ENCODE measurements at regions not wholly inside any gene's neighbourhood (a gene's known extent, or its start where the extent isn't known, plus 50 kb on each side); places are given as distances from the start of the nearest gene placed in this dataset.

DNA sequence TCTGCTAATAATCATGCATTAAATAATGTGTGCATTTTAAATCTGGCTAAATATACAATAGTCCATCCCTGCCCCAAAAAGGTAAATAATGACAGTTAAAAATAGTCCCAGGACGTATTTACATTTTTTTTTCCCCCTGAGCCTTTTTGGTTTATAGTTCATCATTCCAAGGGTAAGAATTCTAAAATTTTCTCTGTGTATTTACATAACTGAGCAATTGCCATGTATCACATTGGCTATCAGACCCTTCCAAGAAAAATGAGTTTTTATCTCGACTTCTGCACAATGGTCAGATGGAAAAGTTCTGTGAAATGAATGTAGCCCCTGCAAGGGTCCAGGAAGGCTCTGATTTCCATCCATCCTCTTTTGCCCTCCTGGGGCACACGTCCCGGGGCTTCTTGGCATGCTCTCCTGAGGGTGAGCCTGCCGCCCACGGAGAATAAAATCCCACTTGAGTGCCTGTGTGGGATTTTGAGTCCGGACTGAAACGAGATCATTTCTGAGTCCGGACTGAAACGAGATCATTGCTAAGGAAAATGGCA, 94.1 kb upstream of the ANO1 start:
- Histone ChIP-seq H3K36me3 (no peaks in the 10 kb centered on the region), H3K27ac (no peak overlapping the region), H3K4me3 (no peak overlapping the region), H3K9me3 (no peaks in the 10 kb centered on the region), H3K4me1 (peaks cover 0 to 22% (median 0%) of the 10 kb centered on the region in 4 donors), H3K27me3 (peaks cover 0 to 22% of the 10 kb centered on the region in 2 donors)
- TF ChIP-seq, protein P1, sequence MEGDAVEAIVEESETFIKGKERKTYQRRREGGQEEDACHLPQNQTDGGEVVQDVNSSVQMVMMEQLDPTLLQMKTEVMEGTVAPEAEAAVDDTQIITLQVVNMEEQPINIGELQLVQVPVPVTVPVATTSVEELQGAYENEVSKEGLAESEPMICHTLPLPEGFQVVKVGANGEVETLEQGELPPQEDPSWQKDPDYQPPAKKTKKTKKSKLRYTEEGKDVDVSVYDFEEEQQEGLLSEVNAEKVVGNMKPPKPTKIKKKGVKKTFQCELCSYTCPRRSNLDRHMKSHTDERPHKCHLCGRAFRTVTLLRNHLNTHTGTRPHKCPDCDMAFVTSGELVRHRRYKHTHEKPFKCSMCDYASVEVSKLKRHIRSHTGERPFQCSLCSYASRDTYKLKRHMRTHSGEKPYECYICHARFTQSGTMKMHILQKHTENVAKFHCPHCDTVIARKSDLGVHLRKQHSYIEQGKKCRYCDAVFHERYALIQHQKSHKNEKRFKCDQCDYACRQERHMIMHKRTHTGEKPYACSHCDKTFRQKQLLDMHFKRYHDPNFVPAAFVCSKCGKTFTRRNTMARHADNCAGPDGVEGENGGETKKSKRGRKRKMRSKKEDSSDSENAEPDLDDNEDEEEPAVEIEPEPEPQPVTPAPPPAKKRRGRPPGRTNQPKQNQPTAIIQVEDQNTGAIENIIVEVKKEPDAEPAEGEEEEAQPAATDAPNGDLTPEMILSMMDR (IDR thresholded peaks at IDR 0.05): no peak
- TF ChIP-seq POLR2A (IDR thresholded peaks at IDR 0.05): no peak
- no peak for DNase-seq

GRCh38 chr11:69984457-69985261, 93.5 kb upstream of the ANO1 start:
- no peaks in the 10 kb centered on the region for H3K36me3 ChIP-seq
- H3K27ac ChIP-seq: no peak overlapping the region
- TF ChIP-seq, protein P1 (IDR thresholded peaks at IDR 0.05): no peak
- TF ChIP-seq POLR2A (IDR thresholded peaks at IDR 0.05): no peak
- peaks cover 0 to 22% (median 0%) of the 10 kb centered on the region in 4 donors for H3K4me1 ChIP-seq
- H3K9me3 ChIP-seq: no peaks in the 10 kb centered on the region
- peaks cover 0 to 22% of the 10 kb centered on the region in 2 donors for H3K27me3 ChIP-seq
- DNase-seq: peak in 1 of 3 donors; percentile 45
- peak overlapping the region in 1 of 4 donors; percentile 39 for H3K4me3 ChIP-seq

DNA sequence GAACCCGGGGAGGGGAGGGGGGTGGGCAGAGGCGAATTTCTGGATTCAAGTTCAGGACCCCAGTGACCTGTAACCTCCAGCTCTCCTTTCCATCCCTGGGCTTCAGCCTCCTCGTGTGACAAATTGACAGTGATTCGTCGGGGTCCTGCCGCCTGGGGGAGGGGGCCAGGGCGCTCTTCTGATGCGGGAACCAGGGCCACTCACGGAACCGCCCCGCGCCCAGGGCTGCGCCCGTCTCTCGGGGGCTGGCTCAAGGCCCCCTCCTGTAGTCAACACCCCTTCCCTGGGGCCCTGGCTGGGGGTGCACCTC, 92.8 kb upstream of the ANO1 start:
- peak overlapping the region in 2 of 4 donors; percentile 39 to 41 for H3K4me3 ChIP-seq
- H3K27ac ChIP-seq: no peak overlapping the region
- peaks cover 0 to 22% of the 10 kb centered on the region in 2 donors for H3K27me3 ChIP-seq
- no peaks in the 10 kb centered on the region for H3K9me3 ChIP-seq
- TF ChIP-seq, protein P1 (IDR thresholded peaks at IDR 0.05): no peak
- H3K36me3 ChIP-seq: no peaks in the 10 kb centered on the region
- H3K4me1 ChIP-seq: peaks cover 0 to 22% (median 0%) of the 10 kb centered on the region in 4 donors
- no peak for DNase-seq

DNA sequence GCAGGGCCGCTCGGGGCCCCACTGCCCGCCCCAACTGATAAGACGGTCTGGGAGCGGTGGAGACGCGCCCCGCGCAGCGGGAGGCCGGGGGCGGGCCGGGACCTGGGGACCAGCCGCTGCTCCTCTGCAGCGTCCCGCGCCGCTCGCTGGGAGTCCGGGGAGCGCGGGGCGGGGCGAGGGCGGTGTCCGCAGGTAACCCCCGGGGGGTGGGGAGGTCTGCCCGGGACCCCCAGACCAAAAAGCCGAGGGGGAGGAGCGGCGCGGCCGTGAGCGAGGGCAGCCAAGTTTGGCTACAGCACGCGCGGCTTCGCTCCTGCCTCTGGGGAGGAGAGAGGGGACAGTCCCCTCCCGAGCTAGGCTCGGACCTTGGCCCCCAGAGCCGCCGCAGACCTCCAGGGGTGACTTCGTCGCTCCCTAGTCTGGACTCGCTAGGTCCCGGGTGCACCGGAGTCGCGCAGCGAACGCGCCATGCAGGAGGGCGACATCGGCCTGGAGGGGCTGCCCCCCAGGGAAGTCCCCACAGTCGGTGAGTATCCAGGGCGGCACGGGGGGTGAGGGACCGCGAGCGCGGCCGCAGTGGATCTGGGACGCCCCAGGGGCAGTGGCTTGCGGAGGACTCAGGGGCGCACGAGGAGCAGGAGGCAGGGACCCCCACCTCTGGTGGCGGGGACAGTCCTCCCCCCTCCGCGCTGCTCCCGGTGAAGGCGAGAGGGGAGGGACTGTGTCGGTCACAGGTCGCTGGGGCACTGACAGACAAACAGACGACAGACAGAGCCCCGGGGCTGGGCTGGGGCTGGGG, 92.3 kb upstream of the ANO1 start:
- TF ChIP-seq POLR2A (IDR thresholded peaks at IDR 0.05): no peak
- TF ChIP-seq, protein P1 (IDR thresholded peaks at IDR 0.05): no peak
- DNase-seq: no peak

GRCh38 chr11:69986440-69986787, 91.7 kb upstream of the ANO1 start:
- TF ChIP-seq, protein P1 (IDR thresholded peaks at IDR 0.05): no peak
- TF ChIP-seq POLR2A (IDR thresholded peaks at IDR 0.05): no peak
- H3K36me3 ChIP-seq: no peaks in the 10 kb centered on the region
- H3K27ac ChIP-seq: peak overlapping the region in 1 of 4 donors; percentile 26
- peak overlapping the region in 2 of 4 donors; percentile 39 to 41 for H3K4me3 ChIP-seq
- peaks cover 0 to 22% (median 0%) of the 10 kb centered on the region in 4 donors for H3K4me1 ChIP-seq
- no peak for DNase-seq
- H3K27me3 ChIP-seq: peaks cover 0 to 22% of the 10 kb centered on the region in 2 donors
- H3K9me3 ChIP-seq: no peaks in the 10 kb centered on the region

More for the DNA sequence above, 92.3 kb upstream of the ANO1 start:
- Histone ChIP-seq H3K4me3 (peak overlapping the region in 2 of 4 donors; percentile 39 to 41), H3K9me3 (no peaks in the 10 kb centered on the region), H3K36me3 (no peaks in the 10 kb centered on the region), H3K27me3 (peaks cover 0 to 22% of the 10 kb centered on the region in 2 donors), H3K27ac (peak overlapping the region in 1 of 4 donors; percentile 26), H3K4me1 (peaks cover 0 to 22% (median 0%) of the 10 kb centered on the region in 4 donors)
